Stimulated activated CD4-positive, alpha-beta T cell treated with anti-CD3 and anti-CD28 coated beads, Interleukin-4, amount 100 ng/mL, for 4 hours (primary cell): ENCODE measurements at regions not wholly inside any gene's neighbourhood (a gene's known extent, or its start where the extent isn't known, plus 50 kb on each side); places are given as distances from the start of the nearest gene placed in this dataset.

Experiments
- DNase-seq, 2 experiments: peaks; one replicate each; pipeline ENCODE4 v3.0.0-alpha.2; 2020

- no peak for DNase-seq
Observed at GRCh38 chrX:39452401-39452800, 645.4 kb downstream of the BCOR start.

GRCh38 chrX:39453889-39454621, 643.7 kb downstream of the BCOR start:
- no peak for DNase-seq

GRCh38 chrX:39456894-39457604, 640.7 kb downstream of the BCOR start:
- no peak for DNase-seq

GRCh38 chrX:39458779-39459178, 639.0 kb downstream of the BCOR start:
- no peak for DNase-seq

GRCh38 chrX:39459204-39459603, 638.6 kb downstream of the BCOR start:
- DNase-seq: no peak

DNA sequence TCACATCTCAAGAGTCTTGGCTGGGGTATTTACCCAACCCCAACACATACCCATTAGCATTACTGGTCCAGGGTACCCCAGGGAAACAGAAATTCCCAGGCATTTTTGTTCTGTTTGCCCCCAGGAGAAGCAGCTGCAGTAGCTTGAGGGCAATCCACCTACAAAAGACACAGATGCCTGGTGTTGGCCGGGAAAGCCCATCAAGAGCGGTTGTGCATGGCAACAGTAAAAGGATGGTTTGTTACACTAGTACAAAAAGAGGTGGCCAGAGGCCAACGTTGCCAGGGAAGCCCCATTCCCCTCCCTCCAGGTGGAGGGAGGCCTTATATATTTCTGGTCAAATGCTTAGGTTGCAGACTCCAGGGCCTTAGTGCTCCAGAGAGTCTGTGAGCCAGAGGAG, 637.8 kb downstream of the BCOR start:
- no peak for DNase-seq

GRCh38 chrX:39460499-39460898, 637.3 kb downstream of the BCOR start:
- no peak for DNase-seq

- DNase-seq: no peak
Observed at GRCh38 chrX:39462835-39463234, 634.9 kb downstream of the BCOR start.

DNA sequence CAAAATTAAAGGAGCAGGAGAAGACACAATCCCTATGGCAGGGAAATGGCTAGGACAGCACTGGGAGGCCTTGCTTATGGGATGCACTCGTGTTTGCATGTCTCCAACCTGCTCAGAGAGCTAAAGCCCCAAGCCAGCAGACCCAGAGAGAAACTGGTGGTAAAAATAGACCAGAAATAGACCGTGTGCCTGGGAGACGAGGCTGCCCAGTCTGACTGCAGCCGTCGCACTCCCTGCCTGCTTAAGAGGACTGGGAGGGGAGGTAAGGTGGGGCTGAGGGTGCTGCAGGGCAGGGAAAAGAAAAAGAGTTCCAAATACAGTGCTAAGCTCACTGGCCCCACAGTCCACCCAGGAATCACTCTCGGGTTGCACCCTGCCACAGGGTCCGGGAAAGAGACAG, 633.5 kb downstream of the BCOR start:
- DNase-seq: no peak

- no peak for DNase-seq
Observed at GRCh38 chrX:39465467-39465866, 632.3 kb downstream of the BCOR start.

DNA sequence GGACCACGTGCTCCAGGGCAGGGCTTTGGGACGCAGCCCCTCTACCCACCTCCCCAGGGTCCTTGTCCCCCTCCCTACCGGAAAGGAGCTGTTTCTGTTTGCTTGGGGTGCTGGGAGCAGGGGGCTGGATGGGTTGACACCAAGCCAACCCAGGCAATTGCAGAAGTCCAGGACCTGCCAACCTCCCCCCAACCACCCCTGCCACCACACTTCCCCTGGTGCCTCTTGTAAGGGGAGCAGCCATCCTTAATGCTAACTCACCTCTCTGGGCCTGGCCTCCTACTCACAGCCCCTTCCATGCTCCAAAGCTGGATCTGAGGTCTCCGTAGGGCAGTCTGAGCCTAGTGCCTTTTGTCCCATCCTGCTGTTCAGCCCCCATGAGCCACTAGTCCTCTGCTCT, 631.9 kb downstream of the BCOR start:
- no peak for DNase-seq

DNA sequence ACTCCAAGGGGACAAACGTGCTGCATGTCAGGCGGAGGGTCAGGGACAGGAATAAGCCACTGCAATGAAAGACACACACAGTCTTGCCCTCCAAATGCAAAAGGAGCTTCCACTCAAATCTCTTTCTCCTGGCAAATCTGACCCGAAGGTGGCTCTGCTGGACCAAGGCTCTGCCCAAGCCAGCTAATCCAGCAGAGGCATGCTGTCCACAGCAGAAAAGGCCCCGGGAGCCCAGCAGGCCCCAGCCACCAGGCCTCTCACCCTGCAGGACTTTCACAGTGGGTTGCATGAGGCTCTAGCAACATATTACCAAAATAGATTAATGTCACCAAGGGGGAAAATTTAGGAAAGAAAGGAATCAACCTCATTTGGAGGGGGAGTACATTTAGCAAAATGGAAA, 628.6 kb downstream of the BCOR start:
- DNase-seq: no peak

DNA sequence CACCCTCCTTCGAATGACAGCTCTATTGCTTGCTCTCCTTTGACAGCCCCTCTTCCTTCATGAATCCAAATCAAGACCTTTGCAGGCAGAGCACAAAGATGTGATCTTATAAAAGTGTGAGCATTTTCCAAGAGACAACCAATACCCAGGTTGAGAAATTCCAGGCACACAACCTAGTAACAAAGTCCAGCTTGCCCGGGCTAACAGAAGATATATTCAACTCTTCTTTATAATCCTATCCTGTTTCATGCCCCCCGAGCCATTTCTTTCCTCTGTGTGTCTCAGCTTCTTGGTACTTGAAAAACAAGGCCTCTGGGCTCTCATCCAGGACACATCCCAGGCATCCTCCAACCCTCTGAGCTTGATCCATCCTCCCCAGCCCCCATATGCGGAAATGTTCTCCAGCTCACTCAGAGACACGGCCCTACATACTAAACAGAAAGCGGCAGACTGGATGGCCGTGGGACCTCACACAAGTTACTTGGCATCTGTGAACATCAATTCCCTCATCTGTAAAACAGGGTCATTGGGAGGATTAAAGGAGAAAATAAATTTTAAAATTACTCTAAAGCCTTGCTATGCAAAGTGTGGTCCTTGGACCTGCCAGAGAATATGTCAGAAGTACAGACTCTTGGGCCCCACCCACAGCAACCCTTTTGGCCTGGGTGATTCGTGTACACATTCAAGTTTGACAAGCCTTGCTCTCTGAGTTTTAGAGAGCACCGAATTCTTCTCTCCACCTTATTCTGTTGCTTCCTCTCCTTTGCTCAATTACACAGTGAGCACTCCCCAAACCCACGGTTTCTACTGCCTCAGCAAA, 627.0 kb downstream of the BCOR start:
- no peak for DNase-seq

DNA sequence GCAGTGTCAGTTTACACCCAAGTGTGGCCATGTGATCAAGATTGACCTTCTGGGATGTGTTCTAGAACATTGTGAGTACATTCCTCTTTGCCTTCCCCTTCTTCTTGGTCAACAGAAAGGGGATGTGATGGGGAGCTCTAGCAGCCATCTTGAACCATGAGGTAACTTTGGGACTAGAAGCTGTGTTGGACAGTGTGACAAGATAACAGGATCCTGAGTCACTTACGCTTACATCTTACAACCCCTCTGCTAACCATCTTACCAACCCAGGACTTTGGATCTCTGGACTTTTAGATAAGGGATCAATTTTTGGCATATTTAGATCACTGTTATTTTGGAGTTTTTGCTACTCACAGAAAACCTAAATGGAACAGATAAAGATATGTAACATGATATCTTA, 625.6 kb downstream of the BCOR start:
- DNase-seq: no peak

- DNase-seq: no peak
Observed at GRCh38 chrX:39473812-39474211, 623.9 kb downstream of the BCOR start.

- no peak for DNase-seq
Observed at GRCh38 chrX:39475372-39475771, 622.4 kb downstream of the BCOR start.

- no peak for DNase-seq
Observed at GRCh38 chrX:39476604-39477021, 621.1 kb downstream of the BCOR start.

GRCh38 chrX:39477031-39477761, 620.6 kb downstream of the BCOR start:
- DNase-seq: no peak

- DNase-seq: no peak
Observed at GRCh38 chrX:39477762-39478120, 620.0 kb downstream of the BCOR start.

GRCh38 chrX:39479856-39480255, 617.9 kb downstream of the BCOR start:
- no peak for DNase-seq

DNA sequence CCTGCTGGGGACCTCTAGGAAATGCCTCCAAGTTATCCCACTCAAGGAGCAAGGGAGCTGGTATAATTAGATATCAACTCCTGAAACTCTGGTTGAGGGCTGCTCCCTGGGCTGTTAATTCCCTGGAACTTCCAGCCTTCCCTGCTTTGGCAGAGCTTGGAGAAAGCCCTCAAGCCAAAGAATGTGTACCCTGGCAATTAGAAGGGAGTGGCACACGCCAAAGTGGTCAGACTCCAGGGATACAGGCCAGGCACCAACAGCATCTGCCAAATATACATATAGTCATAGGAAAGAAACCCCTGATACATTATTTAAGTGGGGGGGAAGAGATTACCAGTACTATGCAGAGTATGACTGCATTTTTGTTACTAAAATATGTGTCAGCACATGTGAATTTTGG, 616.8 kb downstream of the BCOR start:
- DNase-seq: no peak

DNA sequence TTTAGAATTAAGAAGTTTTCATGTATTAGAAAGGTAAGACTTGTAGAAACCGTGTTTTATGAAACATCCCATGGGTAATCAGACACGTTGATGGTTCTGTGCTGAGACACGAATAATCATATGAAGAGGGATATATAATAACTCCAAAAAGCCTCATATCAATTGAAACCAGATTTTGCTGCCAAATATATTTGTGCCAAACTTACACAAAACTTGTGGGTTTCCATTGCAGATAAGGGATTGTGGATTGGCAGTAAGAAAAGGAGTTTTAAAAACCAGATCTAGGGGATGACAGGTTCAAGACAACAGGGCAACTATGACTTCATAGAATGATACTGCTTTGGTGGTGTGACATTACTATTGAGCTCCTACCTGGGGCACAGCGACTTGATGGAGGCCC, 616.1 kb downstream of the BCOR start:
- DNase-seq: no peak
